ENCODE measurements at regions not wholly inside any gene's neighbourhood (a gene's known extent, or its start where the extent isn't known, plus 50 kb on each side); places are given as distances from the start of the nearest gene placed in this dataset.

- 7% methylated on average over 3 of the region's 3 CpGs for WGBS (ENCODE audit: insufficient coverage, low coverage, missing lambda C conversion rate)
- H3K27ac ChIP-seq (ENCODE audit: extremely low read depth, low read depth, low read length), result no peak overlapping the region
- no peaks in the 10 kb centered on the region for H3K9me1 ChIP-seq (ENCODE audit: control insufficient read depth, insufficient read depth, low read length)
- no peak overlapping the region for H3K4me2 ChIP-seq (ENCODE audit: insufficient read depth, low read length)
- DNase-seq (ENCODE audit: extremely low read depth in 1 of 4, low spot score in 3 of 4), result no peak
- ChIA-PET CTCF (ENCODE audit: low intra/inter-chr PET ratio) (no interaction called here), POLR2A (interaction anchor here (0.6 to 1.1 kb wide), 2 partner anchors 22 to 101 kb away, joined by 4 to 5 read pairs; no protein-coding TSS in a partner anchor)
- no peak overlapping the region for H2AFZ ChIP-seq (ENCODE audit: low read depth, low read length)
- H3K4me1 ChIP-seq (replicated peaks in 1 of 2; ENCODE audit: control insufficient read depth in 2 of 2, insufficient read depth in 2 of 2, low read length in 2 of 2), result no peaks in the 10 kb centered on the region
- H3K4me3 ChIP-seq, result no peak overlapping the region
- H3K79me2 ChIP-seq (ENCODE audit: control insufficient read depth, insufficient read depth, low read length), result no peaks in the 10 kb centered on the region
- in situ Hi-C loops (cut with MboI), result loop anchor here (5.0 kb wide), 1 partner anchor 92 kb away; no protein-coding TSS in a partner anchor
- H3K9me3 ChIP-seq (replicated peaks; ENCODE audit: control insufficient read depth, insufficient read depth, low read depth, low read length), result no peaks in the 10 kb centered on the region
- H4K20me1 ChIP-seq (replicated peaks; ENCODE audit: control insufficient read depth, insufficient read depth, low read length), result no peaks in the 10 kb centered on the region
- no TSS peak for BruUV-seq (replicated peaks)
- intact Hi-C loops (cut with micrococcal nuclease), result no loop called here
- H3K27me3 ChIP-seq (ENCODE audit: control insufficient read depth in 2 of 2, insufficient read depth in 2 of 2, low read length in 2 of 2), result peaks cover 3 to 4% of the 10 kb centered on the region in 2 experiments; a peak in 2 of 5 replicates
- H3K9ac ChIP-seq (ENCODE audit: insufficient read depth in 1 of 2, low read depth in 2 of 2, low read length in 2 of 2), result no peak overlapping the region
- ATAC-seq, result no peak
- no peak for FAIRE-seq
- no peaks in the 10 kb centered on the region for H3K36me3 ChIP-seq (ENCODE audit: control insufficient read depth, insufficient read depth, low read length)
- no peak for TF ChIP-seq DACH1 (IDR thresholded peaks at IDR 0.05; ENCODE audit: partially characterized antibody)
- no peak for TF ChIP-seq SRSF1 (IDR thresholded peaks at IDR 0.05; ENCODE audit: low read depth, low read length)
- TF ChIP-seq, protein P1, sequence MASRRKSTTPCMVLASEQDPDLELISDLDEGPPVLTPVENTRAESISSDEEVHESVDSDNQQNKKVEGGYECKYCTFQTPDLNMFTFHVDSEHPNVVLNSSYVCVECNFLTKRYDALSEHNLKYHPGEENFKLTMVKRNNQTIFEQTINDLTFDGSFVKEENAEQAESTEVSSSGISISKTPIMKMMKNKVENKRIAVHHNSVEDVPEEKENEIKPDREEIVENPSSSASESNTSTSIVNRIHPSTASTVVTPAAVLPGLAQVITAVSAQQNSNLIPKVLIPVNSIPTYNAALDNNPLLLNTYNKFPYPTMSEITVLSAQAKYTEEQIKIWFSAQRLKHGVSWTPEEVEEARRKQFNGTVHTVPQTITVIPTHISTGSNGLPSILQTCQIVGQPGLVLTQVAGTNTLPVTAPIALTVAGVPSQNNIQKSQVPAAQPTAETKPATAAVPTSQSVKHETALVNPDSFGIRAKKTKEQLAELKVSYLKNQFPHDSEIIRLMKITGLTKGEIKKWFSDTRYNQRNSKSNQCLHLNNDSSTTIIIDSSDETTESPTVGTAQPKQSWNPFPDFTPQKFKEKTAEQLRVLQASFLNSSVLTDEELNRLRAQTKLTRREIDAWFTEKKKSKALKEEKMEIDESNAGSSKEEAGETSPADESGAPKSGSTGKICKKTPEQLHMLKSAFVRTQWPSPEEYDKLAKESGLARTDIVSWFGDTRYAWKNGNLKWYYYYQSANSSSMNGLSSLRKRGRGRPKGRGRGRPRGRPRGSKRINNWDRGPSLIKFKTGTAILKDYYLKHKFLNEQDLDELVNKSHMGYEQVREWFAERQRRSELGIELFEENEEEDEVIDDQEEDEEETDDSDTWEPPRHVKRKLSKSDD (conservative IDR thresholded peaks at IDR 0.05; ENCODE audit: low read length), result no peak
- no peak for TF ChIP-seq SMAD4 (CRISPR knock-in tag; conservative IDR thresholded peaks at IDR 0.05)
- no peak for TF ChIP-seq CEBPG (CRISPR knock-in tag; IDR thresholded peaks at IDR 0.05)
- no peak for TF ChIP-seq CEBPG (tag; conservative IDR thresholded peaks at IDR 0.05 in 1 of 2, IDR thresholded peaks at IDR 0.05 in 1 of 2)
- TF ChIP-seq E2F3 (CRISPR knock-in tag; IDR thresholded peaks at IDR 0.05), result no peak
- TF ChIP-seq ZNF57 (CRISPR knock-in tag; IDR thresholded peaks at IDR 0.05), result no peak
- TF ChIP-seq POLR2H (tag; IDR thresholded peaks at IDR 0.05; ENCODE audit: low read depth), result no peak
- TF ChIP-seq ZNF316 (IDR thresholded peaks at IDR 0.05), result no peak
- TF ChIP-seq HIVEP1 (CRISPR knock-in tag; IDR thresholded peaks at IDR 0.05), result no peak
- no peak for TF ChIP-seq POLR2G (IDR thresholded peaks at IDR 0.05; ENCODE audit: low read depth, low read length)
- no peak for TF ChIP-seq ZNF318 (IDR thresholded peaks at IDR 0.05; ENCODE audit: borderline replicate concordance in 1 of 2, low read depth in 1 of 2)
- TF ChIP-seq SETDB1 (IDR thresholded peaks at IDR 0.05; ENCODE audit: low read length), result no peak
Observed at GRCh38 chr14:96674121-96674520, 123.1 kb upstream of the VRK1 start.

Data from K562 (cell line).